ENCODE measurements at regions not wholly inside any gene's neighbourhood (a gene's known extent, or its start where the extent isn't known, plus 50 kb on each side); places are given as distances from the start of the nearest gene placed in this dataset.

- Histone ChIP-seq H3K4me3 (no peak overlapping the region), H3K4me1 (ENCODE audit: control insufficient read depth in 1 of 2, low read depth in 2 of 2) (no peaks in the 10 kb centered on the region), H3K9me3 (no peaks in the 10 kb centered on the region), H3K27ac (no peak overlapping the region), H3K36me3 (no peaks in the 10 kb centered on the region), H3K27me3 (replicated peaks; ENCODE audit: insufficient read depth) (no peaks in the 10 kb centered on the region)
- TF ChIP-seq CTCF (IDR thresholded peaks at IDR 0.05): no peak
- no peak for DNase-seq (ENCODE audit: low spot score)
- no peak for ATAC-seq (ENCODE audit: insufficient number of reproducible peaks, low FRiP score, low read depth)
Measured at GRCh38 chr4:24024157-24024556, 134.3 kb upstream of the PPARGC1A start.

GRCh38 chr4:24015782-24016181 is 125.9 kb upstream of the PPARGC1A start:
- H3K4me3 ChIP-seq: no peak overlapping the region
- H3K27ac ChIP-seq: no peak overlapping the region
- DNase-seq (ENCODE audit: low spot score): no peak
- no peak for ATAC-seq (ENCODE audit: insufficient number of reproducible peaks, low FRiP score, low read depth)
- H3K27me3 ChIP-seq (replicated peaks; ENCODE audit: insufficient read depth): no peaks in the 10 kb centered on the region
- no peaks in the 10 kb centered on the region for H3K36me3 ChIP-seq
- no peak for TF ChIP-seq CTCF (IDR thresholded peaks at IDR 0.05)
- H3K9me3 ChIP-seq: no peaks in the 10 kb centered on the region
- H3K4me1 ChIP-seq (ENCODE audit: control insufficient read depth in 1 of 2, low read depth in 2 of 2): no peaks in the 10 kb centered on the region

- ATAC-seq (ENCODE audit: insufficient number of reproducible peaks, low FRiP score, low read depth) (no peak), DNase-seq (ENCODE audit: low spot score) (no peak)
- Histone ChIP-seq H3K9me3 (no peaks in the 10 kb centered on the region), H3K36me3 (no peaks in the 10 kb centered on the region), H3K4me3 (no peak overlapping the region), H3K27me3 (replicated peaks; ENCODE audit: insufficient read depth) (no peaks in the 10 kb centered on the region), H3K4me1 (ENCODE audit: control insufficient read depth in 1 of 2, low read depth in 2 of 2) (no peaks in the 10 kb centered on the region), H3K27ac (no peak overlapping the region)
- TF ChIP-seq CTCF (IDR thresholded peaks at IDR 0.05): no peak
Measured at GRCh38 chr4:24013668-24014422, 124.0 kb upstream of the PPARGC1A start.

- Histone ChIP-seq H3K36me3 (no peaks in the 10 kb centered on the region), H3K9me3 (no peaks in the 10 kb centered on the region), H3K27ac (no peak overlapping the region), H3K4me1 (ENCODE audit: control insufficient read depth in 1 of 2, low read depth in 2 of 2) (no peaks in the 10 kb centered on the region), H3K27me3 (replicated peaks; ENCODE audit: insufficient read depth) (no peaks in the 10 kb centered on the region), H3K4me3 (no peak overlapping the region)
- ATAC-seq (ENCODE audit: insufficient number of reproducible peaks, low FRiP score, low read depth) (no peak), DNase-seq (ENCODE audit: low spot score) (no peak)
- TF ChIP-seq CTCF (IDR thresholded peaks at IDR 0.05): no peak
Measured at GRCh38 chr4:24010994-24011393, 121.1 kb upstream of the PPARGC1A start.

GRCh38 chr4:24010573-24010972 is 120.7 kb upstream of the PPARGC1A start:
- no peak overlapping the region for H3K4me3 ChIP-seq
- no peak for TF ChIP-seq CTCF (IDR thresholded peaks at IDR 0.05)
- no peaks in the 10 kb centered on the region for H3K9me3 ChIP-seq
- no peak for DNase-seq (ENCODE audit: low spot score)
- H3K27me3 ChIP-seq (replicated peaks; ENCODE audit: insufficient read depth): no peaks in the 10 kb centered on the region
- no peaks in the 10 kb centered on the region for H3K4me1 ChIP-seq (ENCODE audit: control insufficient read depth in 1 of 2, low read depth in 2 of 2)
- ATAC-seq (ENCODE audit: insufficient number of reproducible peaks, low FRiP score, low read depth): no peak
- no peaks in the 10 kb centered on the region for H3K36me3 ChIP-seq
- H3K27ac ChIP-seq: no peak overlapping the region

Data from thoracic aorta (tissue), 2 donors.